ENCODE measurements at regions not wholly inside any gene's neighbourhood (a gene's known extent, or its start where the extent isn't known, plus 50 kb on each side); places are given as distances from the start of the nearest gene placed in this dataset.

GRCh38 chr13:84847107-84847506 lies 952.1 kb downstream of the SLITRK6 start:
- TF ChIP-seq EZH2 (IDR thresholded peaks at IDR 0.05; ENCODE audit: insufficient read depth, poor library complexity, severe bottlenecking) (no peak), EZH2phosphoT487 (IDR thresholded peaks at IDR 0.05; ENCODE audit: insufficient read depth, low read depth) (no peak)
